HG02840 (cell line): ENCODE measurements at regions not wholly inside any gene's neighbourhood (a gene's known extent, or its start where the extent isn't known, plus 50 kb on each side); places are given as distances from the start of the nearest gene placed in this dataset.
"Not testable (repeated sequence)": the region's sequence is repeated elsewhere in the genome, so short reads cannot be mapped to it uniquely, and the experiment has no call there.

ENCODE experiments used
- ATAC-seq: cut with Tn5 transposase; IDR thresholded peaks from one replicate; pipeline ENCODE4 v1.9.1; 2021; ENCODE audit warnings: mild to moderate bottlenecking, moderate library complexity, moderate number of reproducible peaks; ENCODE audit not compliant: unreplicated experiment, low FRiP score

GRCh38 chr5:109630093-109630492 lies 59.6 kb upstream of the MAN2A1 start:
- ATAC-seq: no peak

GRCh38 chr5:109628591-109628990 lies 61.1 kb upstream of the MAN2A1 start:
- no peak for ATAC-seq

- ATAC-seq: not testable (repeated sequence)
These were observed 68.5 kb upstream of the MAN2A1 start for GRCh38 chr5:109621266-109621665.

- ATAC-seq: no peak
These were observed 69.1 kb upstream of the MAN2A1 start for GRCh38 chr5:109620651-109621050.

- ATAC-seq: no peak
These were observed 70.1 kb upstream of the MAN2A1 start for GRCh38 chr5:109619606-109620005.

- no peak for ATAC-seq
These were observed 70.7 kb upstream of the MAN2A1 start for GRCh38 chr5:109619021-109619460.

GRCh38 chr5:109614981-109615380 lies 74.7 kb upstream of the MAN2A1 start:
- no peak for ATAC-seq

GRCh38 chr5:109614301-109614700 lies 75.4 kb upstream of the MAN2A1 start:
- ATAC-seq: no peak

GRCh38 chr5:109612278-109612905 lies 77.3 kb upstream of the MAN2A1 start:
- no peak for ATAC-seq

GRCh38 chr5:109611505-109611904 lies 78.2 kb upstream of the MAN2A1 start:
- ATAC-seq: no peak

- no peak for ATAC-seq
These were observed 78.7 kb upstream of the MAN2A1 start for GRCh38 chr5:109611061-109611460.

- no peak for ATAC-seq
These were observed 79.1 kb upstream of the MAN2A1 start for GRCh38 chr5:109610581-109610980.

GRCh38 chr5:109605207-109605730 lies 84.5 kb upstream of the MAN2A1 start:
- no peak for ATAC-seq

GRCh38 chr5:109604758-109605157 lies 85.0 kb upstream of the MAN2A1 start:
- ATAC-seq: no peak

- no peak for ATAC-seq
These were observed 88.0 kb upstream of the MAN2A1 start for GRCh38 chr5:109601736-109602135.

- no peak for ATAC-seq
These were observed 91.8 kb upstream of the MAN2A1 start for GRCh38 chr5:109597893-109598292.

GRCh38 chr5:109594217-109594616 lies 95.5 kb upstream of the MAN2A1 start:
- ATAC-seq: no peak

GRCh38 chr5:109590799-109591198 lies 98.9 kb upstream of the MAN2A1 start:
- no peak for ATAC-seq

- no peak for ATAC-seq
These were observed 99.7 kb upstream of the MAN2A1 start for GRCh38 chr5:109589986-109590385.

GRCh38 chr5:109589239-109589638 lies 100.5 kb upstream of the MAN2A1 start:
- no peak for ATAC-seq

- no peak for ATAC-seq
These were observed 101.3 kb upstream of the MAN2A1 start for GRCh38 chr5:109588281-109589035.
